Right lung (tissue), 2 donors: ENCODE measurements at regions not wholly inside any gene's neighbourhood (a gene's known extent, or its start where the extent isn't known, plus 50 kb on each side); places are given as distances from the start of the nearest gene placed in this dataset.

Source experiments
- DNase-seq, 2 donors: peaks; one replicate each; pipeline ENCODE4 v3.0.0-alpha.2; 2013

- no peak for DNase-seq
Observed at GRCh38 chr17:33777674-33778073, 477.4 kb upstream of the CCL2 start.

GRCh38 chr17:33778505-33779233 is 476.4 kb upstream of the CCL2 start:
- no peak for DNase-seq

- DNase-seq = peak; percentile 53 to 68
Observed at GRCh38 chr17:33779234-33779591, 475.9 kb upstream of the CCL2 start.

- no peak for DNase-seq
Observed at GRCh38 chr17:33785281-33785680, 469.8 kb upstream of the CCL2 start.

- DNase-seq = no peak
Observed at GRCh38 chr17:33786478-33786877, 468.6 kb upstream of the CCL2 start.

GRCh38 chr17:33789658-33790057 is 465.4 kb upstream of the CCL2 start:
- DNase-seq = no peak

- DNase-seq = no peak
Observed at GRCh38 chr17:33797181-33797580, 457.9 kb upstream of the CCL2 start.

GRCh38 chr17:33798308-33798707 is 456.8 kb upstream of the CCL2 start:
- no peak for DNase-seq

- no peak for DNase-seq
Observed at GRCh38 chr17:33802349-33803198, 452.5 kb upstream of the CCL2 start.

- no peak for DNase-seq
Observed at GRCh38 chr17:33803199-33803685, 451.8 kb upstream of the CCL2 start.

GRCh38 chr17:33803686-33804085 is 451.4 kb upstream of the CCL2 start:
- DNase-seq = no peak

- DNase-seq = no peak
Observed at GRCh38 chr17:33804401-33804800, 450.7 kb upstream of the CCL2 start.

GRCh38 chr17:33806631-33807030 is 448.5 kb upstream of the CCL2 start:
- no peak for DNase-seq

- no peak for DNase-seq
Observed at GRCh38 chr17:33809748-33810147, 445.3 kb upstream of the CCL2 start.

- no peak for DNase-seq
Observed at GRCh38 chr17:33811004-33811760, 443.9 kb upstream of the CCL2 start.

GRCh38 chr17:33811984-33812577 is 443.0 kb upstream of the CCL2 start:
- DNase-seq = no peak

- no peak for DNase-seq
Observed at GRCh38 chr17:33814852-33815251, 440.2 kb upstream of the CCL2 start.

GRCh38 chr17:33816036-33816435 is 439.0 kb upstream of the CCL2 start:
- no peak for DNase-seq

GRCh38 chr17:33816842-33817617 is 438.1 kb upstream of the CCL2 start:
- no peak for DNase-seq

- DNase-seq = no peak
Observed at GRCh38 chr17:33819539-33819938, 435.5 kb upstream of the CCL2 start.

- DNase-seq = no peak
Observed at GRCh38 chr17:33832262-33832661, 422.8 kb upstream of the CCL2 start.
